ENCODE measurements at regions not wholly inside any gene's neighbourhood (a gene's known extent, or its start where the extent isn't known, plus 50 kb on each side); places are given as distances from the start of the nearest gene placed in this dataset.
"Not testable (repeated sequence)": the region's sequence is repeated elsewhere in the genome, so short reads cannot be mapped to it uniquely, and the experiment has no call there.

- no peak for DNase-seq
Measured at GRCh38 chr18:34942276-34942675, 98.9 kb upstream of the MAPRE2 start.

GRCh38 chr18:34942975-34943374, 98.2 kb upstream of the MAPRE2 start:
- DNase-seq, result no peak

- DNase-seq, result no peak
Measured at GRCh38 chr18:34943587-34943986, 97.6 kb upstream of the MAPRE2 start.

GRCh38 chr18:34947711-34948125, 93.5 kb upstream of the MAPRE2 start:
- DNase-seq, result no peak

- no peak for DNase-seq
Measured at GRCh38 chr18:34951625-34952379, 89.4 kb upstream of the MAPRE2 start.

GRCh38 chr18:34953212-34953611, 88.0 kb upstream of the MAPRE2 start:
- no peak for DNase-seq

- DNase-seq, result not testable (repeated sequence)
Measured at GRCh38 chr18:34955494-34955893, 85.7 kb upstream of the MAPRE2 start.

- DNase-seq, result no peak
Measured at GRCh38 chr18:34956663-34957062, 84.5 kb upstream of the MAPRE2 start.

- no peak for DNase-seq
Measured at GRCh38 chr18:34957119-34957863, 83.9 kb upstream of the MAPRE2 start.

GRCh38 chr18:34957864-34958259, 83.4 kb upstream of the MAPRE2 start:
- DNase-seq, result no peak

- no peak for DNase-seq
Measured at GRCh38 chr18:34959211-34959829, 81.9 kb upstream of the MAPRE2 start.

- no peak for DNase-seq
Measured at GRCh38 chr18:34959989-34960388, 81.2 kb upstream of the MAPRE2 start.

- no peak for DNase-seq
Measured at GRCh38 chr18:34965108-34965507, 76.1 kb upstream of the MAPRE2 start.

GRCh38 chr18:34965566-34965965, 75.6 kb upstream of the MAPRE2 start:
- DNase-seq, result no peak

GRCh38 chr18:34970106-34970505, 71.1 kb upstream of the MAPRE2 start:
- DNase-seq, result no peak

GRCh38 chr18:34971313-34971712, 69.9 kb upstream of the MAPRE2 start:
- DNase-seq, result no peak

GRCh38 chr18:34972765-34973414, 68.3 kb upstream of the MAPRE2 start:
- DNase-seq, result no peak

GRCh38 chr18:34976123-34976522, 65.1 kb upstream of the MAPRE2 start:
- DNase-seq, result no peak

GRCh38 chr18:34976534-34976898, 64.7 kb upstream of the MAPRE2 start:
- no peak for DNase-seq

- DNase-seq, result peak; percentile 68
Measured at GRCh38 chr18:34976899-34977837, 64.0 kb upstream of the MAPRE2 start.

GRCh38 chr18:34977838-34978532, 63.2 kb upstream of the MAPRE2 start:
- peak; percentile 61 for DNase-seq

GRCh38 chr18:34978533-34978893, 62.7 kb upstream of the MAPRE2 start:
- DNase-seq, result no peak
